DOHH2 (cell line): ENCODE measurements at regions not wholly inside any gene's neighbourhood (a gene's known extent, or its start where the extent isn't known, plus 50 kb on each side); places are given as distances from the start of the nearest gene placed in this dataset.

Experiments used
- H3F3A ChIP-seq: fragments of 200-600 bp; sonication (generic), shearing (Covaris generic); 2 replicates; pipeline ENCODE4 v1.6.0; 2016; ENCODE audit warnings: antibody characterized with exemption, mild to moderate bottlenecking; ENCODE audit not compliant: control insufficient read depth, insufficient read depth
- H3K27ac ChIP-seq: fragments of 200-600 bp; sonication (generic); 2 replicates; pipeline ENCODE4 v1.5.1; 2014; ENCODE audit warnings: low read depth, mild to moderate bottlenecking, low read length, moderate library complexity
- H3K27me3 ChIP-seq: fragments of 200-600 bp; sonication (generic); 2 replicates; pipeline ENCODE4 v1.6.1; 2014; ENCODE audit warnings: mild to moderate bottlenecking, low read length, mixed read lengths; ENCODE audit not compliant: control insufficient read depth
- H3K36me3 ChIP-seq: fragments of 200-600 bp; sonication (generic); 2 replicates; pipeline ENCODE4 v1.6.1; 2014; ENCODE audit warnings: mild to moderate bottlenecking, low read length, moderate library complexity, mixed read lengths; ENCODE audit not compliant: control insufficient read depth
- H3K4me1 ChIP-seq: fragments of 200-600 bp; sonication (generic); 2 replicates; pipeline ENCODE4 v1.6.1; 2014; ENCODE audit warnings: mild to moderate bottlenecking, low read length, mixed read lengths; ENCODE audit not compliant: control insufficient read depth
- H3K4me2 ChIP-seq: fragments of 200-600 bp; sonication (generic); 2 replicates; pipeline ENCODE4 v1.6.0; 2014; ENCODE audit warnings: mild to moderate bottlenecking, low read length, moderate library complexity
- H3K4me3 ChIP-seq: fragments of 200-600 bp; sonication (generic); 2 replicates; pipeline ENCODE4 v1.5.1; 2014; ENCODE audit warnings: mild to moderate bottlenecking, low read length, mixed read lengths
- H3K79me2 ChIP-seq: fragments of 200-600 bp; sonication (generic); 2 replicates; pipeline ENCODE4 v1.6.1; 2014; ENCODE audit warnings: mild to moderate bottlenecking, low read length, mixed read lengths; ENCODE audit not compliant: control insufficient read depth
- H3K9me2 ChIP-seq: fragments of 200-600 bp; sonication (generic); replicated peaks from 2 replicates; pipeline ENCODE4 v1.6.1; 2014; ENCODE audit warnings: mild to moderate bottlenecking, low read length, mixed read lengths; ENCODE audit not compliant: control insufficient read depth
- H3K9me3 ChIP-seq: fragments of 200-600 bp; sonication (generic); 2 replicates; pipeline ENCODE4 v1.6.1; 2014; ENCODE audit warnings: antibody characterized with exemption, low read length, mixed read lengths; ENCODE audit not compliant: control insufficient read depth, insufficient read depth
- H4K20me1 ChIP-seq: fragments of 200-600 bp; sonication (generic); 2 replicates; pipeline ENCODE4 v1.6.0; 2014; ENCODE audit warnings: low read depth, mild to moderate bottlenecking, antibody characterized with exemption, low read length, moderate library complexity; ENCODE audit not compliant: control insufficient read depth, insufficient read depth
- EZH2phosphoT487 ChIP-seq: fragments of 200-600 bp; sonication (generic); IDR thresholded peaks from 2 replicates; pipeline ENCODE4 v1.6.1; 2017; ENCODE audit warnings: borderline replicate concordance, mild to moderate bottlenecking, antibody characterized with exemption, low read length, moderate library complexity, mixed read lengths
- TF ChIP-seq, protein P1 (sequence below): fragments of 200-600 bp; sonication (generic); IDR thresholded peaks from one replicate; pipeline ENCODE4 v1.5.1; 2014; ENCODE audit warnings: antibody characterized with exemption, mild to moderate bottlenecking, low read depth, low read length; ENCODE audit not compliant: poor library complexity, severe bottlenecking

DNA sequence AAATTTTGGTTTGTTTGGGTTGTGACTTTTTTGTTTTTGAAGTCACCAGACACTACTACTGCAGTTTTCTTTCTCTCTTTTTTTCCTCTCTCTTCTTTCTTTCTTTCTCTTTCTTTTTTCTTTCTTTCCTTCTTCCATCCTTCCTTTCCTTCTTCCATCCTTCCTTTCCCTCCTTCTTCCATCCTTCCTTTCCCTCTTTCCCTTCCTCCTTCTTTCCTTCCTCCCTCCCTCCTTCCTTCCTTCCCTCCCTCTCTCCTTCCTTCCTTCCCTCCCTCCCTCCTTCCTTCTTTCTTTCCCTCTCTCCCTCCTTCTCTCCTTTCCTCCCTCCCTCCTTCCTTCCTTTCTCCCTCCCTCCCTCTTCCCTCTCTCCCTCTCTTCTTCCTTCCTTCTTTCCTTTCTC, 230.3 kb upstream of the TYRP1 start:
- no peak overlapping the region for H3K27ac ChIP-seq

DNA sequence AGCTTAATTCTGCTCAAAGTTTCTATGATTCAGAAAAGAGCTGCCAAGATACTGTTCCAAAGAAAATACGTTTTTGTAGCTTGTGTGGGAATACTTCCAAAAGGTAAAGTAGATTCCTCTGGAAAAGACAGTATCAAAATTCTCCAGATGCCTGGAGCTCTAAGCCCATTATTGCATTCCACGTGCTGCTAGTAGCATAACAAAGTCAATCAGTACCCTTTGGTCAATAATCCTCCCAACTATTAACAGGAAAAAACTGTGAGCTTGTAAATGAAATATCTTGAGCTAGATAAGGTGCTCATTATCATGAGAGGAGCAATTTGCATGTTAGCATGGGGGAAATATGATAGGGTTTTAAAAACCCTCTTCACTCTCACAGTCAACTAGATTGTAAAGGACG, 229.5 kb upstream of the TYRP1 start:
- Histone ChIP-seq H3K4me1 (no peaks in the 10 kb centered on the region), H3F3A (no peaks in the 10 kb centered on the region), H3K9me3 (no peaks in the 10 kb centered on the region), H3K79me2 (no peaks in the 10 kb centered on the region), H3K4me3 (no peak overlapping the region), H3K27me3 (no peaks in the 10 kb centered on the region), H4K20me1 (no peaks in the 10 kb centered on the region), H3K9me2 (no peaks in the 10 kb centered on the region), H3K27ac (no peak overlapping the region), H3K4me2 (no peak overlapping the region), H3K36me3 (no peaks in the 10 kb centered on the region)
- TF ChIP-seq EZH2phosphoT487, result no peak
- TF ChIP-seq, protein P1, sequence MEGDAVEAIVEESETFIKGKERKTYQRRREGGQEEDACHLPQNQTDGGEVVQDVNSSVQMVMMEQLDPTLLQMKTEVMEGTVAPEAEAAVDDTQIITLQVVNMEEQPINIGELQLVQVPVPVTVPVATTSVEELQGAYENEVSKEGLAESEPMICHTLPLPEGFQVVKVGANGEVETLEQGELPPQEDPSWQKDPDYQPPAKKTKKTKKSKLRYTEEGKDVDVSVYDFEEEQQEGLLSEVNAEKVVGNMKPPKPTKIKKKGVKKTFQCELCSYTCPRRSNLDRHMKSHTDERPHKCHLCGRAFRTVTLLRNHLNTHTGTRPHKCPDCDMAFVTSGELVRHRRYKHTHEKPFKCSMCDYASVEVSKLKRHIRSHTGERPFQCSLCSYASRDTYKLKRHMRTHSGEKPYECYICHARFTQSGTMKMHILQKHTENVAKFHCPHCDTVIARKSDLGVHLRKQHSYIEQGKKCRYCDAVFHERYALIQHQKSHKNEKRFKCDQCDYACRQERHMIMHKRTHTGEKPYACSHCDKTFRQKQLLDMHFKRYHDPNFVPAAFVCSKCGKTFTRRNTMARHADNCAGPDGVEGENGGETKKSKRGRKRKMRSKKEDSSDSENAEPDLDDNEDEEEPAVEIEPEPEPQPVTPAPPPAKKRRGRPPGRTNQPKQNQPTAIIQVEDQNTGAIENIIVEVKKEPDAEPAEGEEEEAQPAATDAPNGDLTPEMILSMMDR, result no peak

More for the DNA sequence above, 230.3 kb upstream of the TYRP1 start:
- no peaks in the 10 kb centered on the region for H3K9me2 ChIP-seq
- no peaks in the 10 kb centered on the region for H4K20me1 ChIP-seq
- H3K79me2 ChIP-seq, result no peaks in the 10 kb centered on the region
- H3K9me3 ChIP-seq, result no peaks in the 10 kb centered on the region
- no peak overlapping the region for H3K4me2 ChIP-seq
- H3K27me3 ChIP-seq, result no peaks in the 10 kb centered on the region
- H3F3A ChIP-seq, result no peaks in the 10 kb centered on the region
- TF ChIP-seq, protein P1, result no peak
- no peak for TF ChIP-seq EZH2phosphoT487
- no peak overlapping the region for H3K4me3 ChIP-seq
- no peaks in the 10 kb centered on the region for H3K4me1 ChIP-seq
- no peaks in the 10 kb centered on the region for H3K36me3 ChIP-seq

DNA sequence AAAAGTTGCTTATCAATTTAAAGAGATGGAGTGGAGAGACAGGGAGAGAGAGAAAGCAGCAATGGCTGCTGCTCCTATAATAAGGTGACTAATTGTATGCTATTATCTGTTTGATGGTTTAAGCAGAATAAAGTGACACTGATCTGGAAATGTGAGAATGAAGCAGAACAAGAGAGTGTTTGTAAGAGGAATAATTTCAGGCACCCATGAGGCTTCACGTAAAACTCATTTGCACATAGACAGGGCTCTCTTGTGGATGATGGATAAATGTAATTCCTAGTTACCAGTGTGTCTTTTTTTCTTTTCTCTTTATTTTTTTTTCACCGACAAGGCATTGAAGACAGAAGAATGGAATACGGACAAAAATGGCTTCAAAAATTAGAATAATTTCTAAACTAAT, 228.8 kb upstream of the TYRP1 start:
- Histone ChIP-seq H3K27me3 (no peaks in the 10 kb centered on the region), H3K9me2 (no peaks in the 10 kb centered on the region), H3K9me3 (no peaks in the 10 kb centered on the region), H4K20me1 (no peaks in the 10 kb centered on the region), H3K4me1 (no peaks in the 10 kb centered on the region), H3K79me2 (no peaks in the 10 kb centered on the region), H3K27ac (no peak overlapping the region), H3F3A (no peaks in the 10 kb centered on the region), H3K4me2 (no peak overlapping the region), H3K4me3 (no peak overlapping the region), H3K36me3 (no peaks in the 10 kb centered on the region)
- no peak for TF ChIP-seq EZH2phosphoT487
- TF ChIP-seq, protein P1, result no peak
